ENCODE measurements at regions not wholly inside any gene's neighbourhood (a gene's known extent, or its start where the extent isn't known, plus 50 kb on each side); places are given as distances from the start of the nearest gene placed in this dataset.

GRCh38 chr21:34216718-34217032 is 143.3 kb downstream of the MRPS6 start (continued):
- no peak for TF ChIP-seq ATF2 (IDR thresholded peaks at IDR 0.05; ENCODE audit: low read length)
- TF ChIP-seq E2F6 (IDR thresholded peaks at IDR 0.05), result no peak

All from H1 (cell line).